GM18951 (cell line): ENCODE measurements at regions not wholly inside any gene's neighbourhood (a gene's known extent, or its start where the extent isn't known, plus 50 kb on each side); places are given as distances from the start of the nearest gene placed in this dataset.
"Not testable (repeated sequence)": the region's sequence is repeated elsewhere in the genome, so short reads cannot be mapped to it uniquely, and the experiment has no call there.

Experiments
- POLR2A ChIP-seq: IDR thresholded peaks from 4 replicates; pipeline ENCODE4 v1.6.1; 2011; ENCODE audit warnings: mild to moderate bottlenecking; ENCODE audit not compliant: insufficient read length, insufficient read depth; ENCODE audit errors: extremely low read depth
- in situ Hi-C: fragments of 300-500 bp; cut with MboI; formaldehyde crosslinking; loops from one replicate; pipeline ENCODE4 v1.12.0; 2022; ENCODE audit warnings: low sequenced_read_pairs, mixed read lengths, inconsistent platforms; ENCODE audit not compliant: unreplicated experiment

DNA sequence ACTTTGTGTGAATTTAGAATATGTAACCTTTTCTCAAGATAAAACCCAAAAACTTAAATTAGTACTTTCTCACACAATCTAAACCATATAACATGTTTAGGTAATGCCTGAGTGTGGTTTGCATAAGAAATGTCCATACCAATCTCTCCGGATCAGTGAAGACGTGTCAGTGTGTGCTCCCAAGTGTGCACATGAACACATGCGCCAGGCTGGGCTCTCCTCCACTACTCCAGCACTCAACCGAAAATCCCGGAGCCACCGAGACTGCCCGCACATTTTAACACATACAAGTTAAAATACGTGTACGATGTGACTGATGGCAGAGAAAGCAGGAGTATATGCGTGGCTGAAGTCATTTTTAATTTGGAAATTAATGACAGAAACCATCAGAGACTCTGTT is 658.4 kb downstream of the EFNA5 start:
- in situ Hi-C loops, result no loop called here

DNA sequence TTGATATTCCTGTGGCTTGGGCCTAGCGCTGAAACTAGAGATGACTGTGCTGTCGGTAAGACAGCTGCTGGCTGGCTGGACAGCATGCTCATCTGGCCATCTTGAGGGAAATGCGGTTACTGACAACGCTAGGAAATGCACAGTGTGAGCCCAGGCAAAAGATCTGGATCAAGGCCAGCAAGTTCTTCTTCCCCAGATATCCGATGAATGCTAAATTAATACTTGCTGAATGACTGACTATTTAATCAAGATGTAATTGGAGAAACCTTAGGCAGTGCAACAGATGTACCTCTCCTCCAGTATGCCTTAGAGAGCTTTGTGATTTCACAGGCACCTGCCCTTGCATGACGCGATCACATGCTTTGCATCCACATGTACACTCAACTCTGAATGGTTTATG is 659.1 kb downstream of the EFNA5 start:
- TF ChIP-seq POLR2A, result no peak
- in situ Hi-C loops, result no loop called here

More for the DNA sequence above, 658.4 kb downstream of the EFNA5 start:
- TF ChIP-seq POLR2A, result no peak

DNA sequence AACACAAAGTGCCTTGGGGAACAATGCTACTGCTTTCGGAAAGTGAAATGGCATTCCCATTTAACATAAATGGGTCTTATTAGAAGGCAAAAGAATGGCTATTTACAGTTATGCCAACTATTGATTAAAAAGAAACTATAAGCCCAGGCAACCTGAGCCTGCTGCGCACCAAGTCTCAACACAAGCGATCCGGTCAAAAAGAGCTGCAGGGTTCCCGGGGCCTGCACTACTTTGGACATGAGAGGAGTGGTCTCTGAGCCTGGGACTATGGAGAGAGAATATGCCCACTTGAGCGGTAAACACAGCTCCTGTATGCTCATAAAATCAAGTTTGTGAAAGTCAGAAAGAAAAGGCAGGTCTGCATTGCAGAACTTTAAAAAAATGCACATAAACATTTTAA is 660.7 kb downstream of the EFNA5 start:
- in situ Hi-C loops, result no loop called here
- TF ChIP-seq POLR2A, result no peak

DNA sequence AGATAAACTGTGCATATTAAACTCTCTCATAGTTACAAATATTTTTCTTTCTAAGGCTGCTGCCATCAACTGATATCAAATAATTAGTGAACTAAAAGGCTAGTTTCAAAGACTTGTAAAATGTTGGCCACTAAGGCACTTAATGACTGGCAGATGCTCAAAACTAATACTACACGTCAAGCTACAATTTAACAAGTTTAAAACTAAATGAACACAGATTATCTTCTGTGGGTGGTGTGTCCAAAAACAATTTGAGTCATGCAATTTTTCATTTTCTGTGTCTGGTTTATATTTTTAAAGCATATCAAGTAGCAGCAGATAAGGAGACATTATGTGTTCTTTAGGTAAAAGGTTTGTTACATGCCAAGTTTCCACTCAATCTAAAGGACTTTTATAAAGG is 665.1 kb downstream of the EFNA5 start:
- no peak for TF ChIP-seq POLR2A

DNA sequence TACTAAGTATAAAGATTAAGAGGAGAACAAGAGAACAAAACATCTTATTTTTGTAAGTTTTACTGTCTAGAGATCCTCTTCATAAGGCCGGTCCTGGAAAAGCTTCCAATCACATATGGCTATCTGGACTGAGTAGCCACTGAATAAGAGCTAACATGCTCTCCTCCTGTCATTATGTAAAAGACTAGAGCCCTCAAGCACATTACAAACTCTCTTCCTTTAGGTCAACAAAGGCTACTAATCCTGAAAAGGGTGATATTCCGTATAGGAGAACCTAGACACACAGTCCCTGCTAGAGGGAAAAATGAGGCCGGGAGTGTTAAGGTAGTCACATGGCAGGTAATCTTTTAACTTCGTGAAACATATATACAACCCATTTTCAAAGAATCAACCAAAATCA is 665.6 kb downstream of the EFNA5 start:
- in situ Hi-C loops, result no loop called here

More for the DNA sequence above, 665.1 kb downstream of the EFNA5 start:
- in situ Hi-C loops, result no loop called here

DNA sequence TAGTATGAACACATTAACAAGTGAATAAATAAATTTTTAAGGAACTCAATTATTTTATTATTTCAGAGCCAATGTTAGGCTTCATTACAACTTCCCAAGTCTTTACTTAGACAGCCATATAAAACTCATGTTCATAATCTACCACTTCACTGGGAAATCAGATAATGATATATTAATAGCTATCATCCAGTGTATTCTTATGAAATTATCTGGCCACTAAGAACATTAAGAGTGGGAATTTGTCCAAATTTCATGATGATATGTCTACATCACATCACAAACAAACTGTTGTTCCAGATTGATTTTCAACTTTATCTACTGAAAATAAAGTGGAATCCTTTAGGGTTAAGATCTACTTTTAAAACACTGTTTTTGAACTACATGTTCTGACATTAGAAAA is 668.6 kb downstream of the EFNA5 start:
- in situ Hi-C loops, result no loop called here
- no peak for TF ChIP-seq POLR2A

More for the DNA sequence above, 665.6 kb downstream of the EFNA5 start:
- TF ChIP-seq POLR2A, result no peak

DNA sequence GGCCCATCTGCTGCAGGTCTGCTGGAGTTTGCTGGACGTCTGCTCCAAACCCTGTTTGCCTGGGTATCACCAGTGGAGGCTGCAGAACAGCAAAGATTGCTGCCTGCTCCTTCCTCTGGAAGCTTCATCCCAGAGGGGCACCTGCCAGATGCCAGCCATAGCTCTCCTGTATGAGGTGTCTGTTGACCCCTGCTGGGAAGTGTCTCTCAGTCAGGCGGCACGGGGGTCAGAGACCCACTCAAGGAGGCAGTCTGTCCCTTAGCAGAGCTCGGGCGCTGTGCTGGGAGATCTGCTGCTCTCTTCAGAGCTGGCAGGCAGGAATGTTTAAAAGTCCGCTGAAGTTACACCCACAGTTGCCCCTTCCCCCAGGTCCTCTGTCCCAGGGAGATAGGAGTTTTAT is 671.2 kb downstream of the EFNA5 start:
- in situ Hi-C loops, result not testable (repeated sequence)

DNA sequence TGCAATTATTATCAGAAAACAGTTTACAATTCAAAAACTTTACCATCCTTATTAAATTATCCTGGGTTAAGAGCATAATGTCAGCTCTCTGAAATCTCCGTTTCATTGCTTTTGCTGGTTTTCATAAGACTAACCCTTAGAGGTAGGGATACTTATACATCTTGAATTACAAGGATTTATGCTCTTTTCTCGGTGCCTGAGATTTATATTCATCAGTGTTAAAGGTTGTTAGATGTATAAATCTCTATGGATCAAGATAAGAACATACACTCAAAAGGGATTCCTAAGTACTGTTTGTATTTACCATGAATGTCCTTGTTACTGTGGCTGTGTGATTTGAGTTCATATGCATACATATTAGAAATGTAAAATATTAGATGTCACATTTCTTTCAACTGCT is 684.7 kb downstream of the EFNA5 start:
- TF ChIP-seq POLR2A, result no peak
- in situ Hi-C loops, result no loop called here

DNA sequence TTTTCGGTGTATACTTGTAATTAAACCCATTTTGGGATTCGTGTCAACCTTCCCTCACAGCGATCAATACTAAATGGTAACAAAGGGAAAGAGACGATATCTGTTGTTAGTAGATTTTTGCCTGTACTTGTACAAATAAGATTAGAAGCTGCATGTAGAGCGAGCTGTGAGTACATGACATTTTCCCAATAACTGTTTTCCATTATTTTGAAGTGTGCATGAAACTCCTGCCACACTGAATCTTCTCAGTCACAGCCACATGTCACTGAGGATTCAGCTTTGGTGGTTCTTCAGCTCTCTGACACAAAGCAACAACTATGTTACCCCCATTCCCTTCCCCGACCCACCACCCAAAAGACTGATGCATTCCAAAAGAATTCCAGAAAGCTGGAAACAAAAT is 685.6 kb downstream of the EFNA5 start:
- TF ChIP-seq POLR2A, result no peak
- in situ Hi-C loops, result no loop called here

DNA sequence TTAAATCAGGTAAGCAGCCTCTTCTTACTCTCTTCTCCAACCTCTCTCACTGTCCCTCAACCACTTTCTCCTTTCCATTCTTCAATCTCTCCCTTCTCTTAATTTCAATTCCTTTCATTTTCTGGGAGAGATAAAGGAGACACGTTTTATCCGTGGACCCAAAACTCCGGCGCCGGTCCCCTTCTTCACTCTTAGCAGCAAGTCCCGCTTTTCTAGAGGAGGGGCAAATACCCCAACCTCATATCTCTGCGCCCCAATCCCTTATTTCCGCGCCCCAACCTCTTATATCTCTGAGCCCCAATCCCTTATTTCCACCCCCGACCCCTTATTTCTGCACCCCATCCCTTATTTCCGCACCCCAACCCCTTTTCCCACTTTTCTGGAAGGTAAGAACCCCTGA is 691.6 kb downstream of the EFNA5 start:
- in situ Hi-C loops, result not testable (repeated sequence)

DNA sequence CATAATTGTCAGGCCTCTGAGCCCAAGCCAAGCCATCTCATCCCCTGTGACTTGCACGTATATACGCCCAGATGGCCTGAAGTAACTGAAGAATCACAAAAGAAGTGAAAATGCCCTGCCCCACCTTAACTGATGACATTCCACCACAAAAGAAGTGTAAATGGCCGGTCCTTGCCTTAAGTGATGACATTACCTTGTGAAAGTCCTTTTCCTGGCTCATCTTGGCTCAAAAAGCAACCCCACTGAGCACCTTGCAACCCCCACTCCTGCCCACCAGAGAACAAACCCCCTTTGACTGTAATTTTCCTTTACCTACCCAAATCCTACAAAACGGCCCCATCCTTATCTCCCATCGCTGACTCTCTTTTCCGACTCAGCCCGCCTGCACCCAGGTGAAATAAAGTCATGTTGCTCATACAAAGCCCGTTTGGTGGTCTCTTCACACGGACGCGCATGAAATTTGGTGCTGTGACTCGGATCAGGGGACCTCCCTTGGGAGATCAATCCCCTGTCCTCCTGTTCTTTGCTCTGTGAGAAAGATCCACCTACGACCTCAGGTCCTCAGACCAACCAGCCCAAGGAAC is 692.1 kb downstream of the EFNA5 start:
- in situ Hi-C loops, result not testable (repeated sequence)

DNA sequence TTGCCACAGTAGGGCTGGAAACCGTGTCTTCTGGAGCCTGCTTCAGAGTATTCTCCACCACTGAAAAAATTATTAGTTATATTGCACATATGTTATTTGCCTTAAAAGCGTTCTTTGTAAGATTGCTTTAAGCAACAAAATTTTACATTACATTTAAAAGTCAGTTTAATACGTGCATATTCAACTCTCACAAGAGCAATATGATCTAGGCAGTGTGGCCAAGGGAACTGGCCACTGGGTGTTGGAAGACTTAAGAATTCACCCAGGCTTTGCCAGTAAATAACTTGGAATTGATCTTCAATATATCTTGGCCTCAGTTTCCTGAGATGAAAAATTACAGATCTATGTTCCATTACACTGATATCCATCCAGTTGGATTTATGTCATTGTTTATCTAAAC is 694.4 kb downstream of the EFNA5 start:
- no peak for TF ChIP-seq POLR2A
- in situ Hi-C loops, result no loop called here

DNA sequence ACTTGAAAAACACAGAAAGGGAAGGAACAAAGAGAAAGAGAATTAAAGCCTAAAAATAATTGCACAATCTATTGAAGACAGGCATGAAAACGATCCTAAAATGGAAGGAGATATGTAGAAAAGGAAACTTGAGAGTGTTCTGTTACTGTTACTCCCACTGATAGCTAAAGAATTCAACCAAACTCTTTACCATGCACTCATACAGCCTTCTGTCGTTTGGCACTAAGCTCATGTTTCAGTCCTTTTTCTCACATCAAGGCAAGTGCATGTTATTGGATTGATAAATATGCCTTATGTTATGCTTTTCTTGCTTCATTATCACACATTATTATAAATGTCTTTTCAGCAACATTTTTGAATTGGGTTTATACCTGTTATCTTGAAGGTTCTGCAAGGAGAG is 696.5 kb downstream of the EFNA5 start:
- TF ChIP-seq POLR2A, result no peak
- in situ Hi-C loops, result no loop called here

DNA sequence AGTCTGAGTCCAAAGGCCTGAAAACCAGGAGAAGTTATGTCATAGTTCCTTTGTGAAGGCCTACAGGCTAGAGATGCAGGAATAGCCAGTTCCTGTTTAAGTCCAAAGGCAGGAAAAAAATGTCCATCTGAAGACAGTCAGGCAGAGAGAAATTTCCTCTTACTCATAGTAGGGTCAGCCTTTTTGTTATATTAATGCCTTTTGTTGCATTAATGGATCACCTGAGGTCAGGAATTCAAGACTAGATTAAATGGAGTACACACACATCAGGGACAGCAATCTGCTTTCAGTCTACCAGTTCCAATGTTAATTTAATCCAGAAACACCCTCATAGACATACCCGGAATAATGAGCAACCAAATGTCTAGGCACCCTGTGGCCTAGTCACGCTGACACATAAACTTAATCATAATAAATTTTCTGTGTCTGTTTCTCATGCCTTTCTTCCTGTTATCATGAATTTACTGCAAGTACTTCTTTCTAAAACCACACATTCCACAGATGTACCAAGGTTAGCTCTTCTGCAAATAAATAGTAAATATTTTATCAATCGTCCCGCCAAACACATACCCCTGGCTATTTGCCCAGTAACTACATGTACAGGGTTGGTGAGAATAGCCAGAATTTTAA is 703.9 kb downstream of the EFNA5 start:
- TF ChIP-seq POLR2A, result no peak
- in situ Hi-C loops, result no loop called here

DNA sequence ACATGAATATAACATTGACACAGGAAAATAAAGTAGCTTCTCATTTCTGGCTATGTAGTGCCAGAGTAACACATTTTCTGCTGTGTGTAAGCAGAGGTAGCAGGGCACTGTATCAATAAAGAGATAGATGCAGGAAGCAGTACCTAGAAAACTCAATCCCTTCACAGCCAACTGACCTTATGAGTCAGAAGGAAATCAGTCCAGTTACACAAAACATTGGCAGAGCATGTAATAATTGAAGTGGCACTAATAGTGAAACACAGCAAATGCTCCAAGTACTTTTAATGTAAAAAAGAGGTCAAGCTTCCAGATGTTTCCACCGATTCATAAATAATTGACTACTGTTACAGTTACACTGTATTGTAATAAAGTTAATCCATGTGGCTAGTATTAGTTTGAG is 706.6 kb downstream of the EFNA5 start:
- TF ChIP-seq POLR2A, result no peak
- in situ Hi-C loops, result no loop called here

DNA sequence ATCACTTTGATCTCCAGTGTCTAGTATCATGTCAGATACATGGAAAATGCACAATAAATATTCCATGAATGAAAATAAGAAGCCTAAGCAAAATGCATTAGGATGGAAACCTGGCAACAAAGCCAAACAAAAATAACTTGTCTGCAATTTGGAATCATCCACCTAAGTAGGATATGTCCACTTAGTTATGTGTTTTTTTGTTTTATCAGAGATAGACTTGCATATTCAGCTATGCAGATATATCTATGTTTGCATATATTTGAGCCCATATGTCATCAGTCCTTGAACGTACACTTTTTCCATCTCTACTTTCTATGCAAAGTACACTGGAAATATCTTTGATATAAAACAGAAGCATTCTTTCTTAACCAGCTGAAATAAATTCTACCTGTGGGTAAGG is 707.1 kb downstream of the EFNA5 start:
- in situ Hi-C loops, result no loop called here
- no peak for TF ChIP-seq POLR2A
